D721Med (cell line): ENCODE measurements at regions not wholly inside any gene's neighbourhood (a gene's known extent, or its start where the extent isn't known, plus 50 kb on each side); places are given as distances from the start of the nearest gene placed in this dataset.
A peak's percentile ranks its signal among the peaks of the same experiment; 100 is the strongest.

ENCODE experiments used
- DNase-seq: peaks from one replicate; pipeline ENCODE4 v3.0.0; 2011; ENCODE audit warnings: low spot score; ENCODE audit not compliant: insufficient read length
- FAIRE-seq: peaks from 2 replicates; lab custom pipeline; 2011; peaks lifted over from hg19 to GRCh38; lab: Jason Lieb, UNC
- CTCF ChIP-seq: IDR thresholded peaks from 2 replicates; pipeline ENCODE4 v1.5.1; 2012; ENCODE audit warnings: mild to moderate bottlenecking, control low read depth; ENCODE audit not compliant: insufficient read depth; ENCODE audit errors: missing control alignments

GRCh38 chr1:198472997-198473396 is 67.5 kb downstream of the ATP6V1G3 start:
- FAIRE-seq (no peak), DNase-seq (no peak)
- TF ChIP-seq CTCF, result no peak

- no peak for DNase-seq
- no peak for FAIRE-seq
- TF ChIP-seq CTCF, result no peak
Measured at GRCh38 chr1:198472119-198472518, 68.4 kb downstream of the ATP6V1G3 start.

- FAIRE-seq (no peak), DNase-seq (no peak)
- TF ChIP-seq CTCF, result no peak
Measured at GRCh38 chr1:198467907-198468306, 72.6 kb downstream of the ATP6V1G3 start.

- FAIRE-seq (no peak), DNase-seq (no peak)
- no peak for TF ChIP-seq CTCF
Measured at GRCh38 chr1:198467342-198467741, 73.1 kb downstream of the ATP6V1G3 start.

- peak; percentile 92 for TF ChIP-seq CTCF
- FAIRE-seq (peak; percentile 98), DNase-seq (no peak)
Measured at GRCh38 chr1:198465201-198466144, 75.0 kb downstream of the ATP6V1G3 start.

GRCh38 chr1:198463709-198464108 is 76.8 kb downstream of the ATP6V1G3 start:
- TF ChIP-seq CTCF, result no peak
- no peak for FAIRE-seq

More at GRCh38 chr1:198463709-198464108, 76.8 kb downstream of the ATP6V1G3 start:
- DNase-seq, result no peak
